LNCaP clone FGC (cell line): ENCODE measurements at regions not wholly inside any gene's neighbourhood (a gene's known extent, or its start where the extent isn't known, plus 50 kb on each side); places are given as distances from the start of the nearest gene placed in this dataset.

Experiments used
- DNase-seq: peaks from one replicate; pipeline ENCODE4 v3.0.0-alpha.2; 2011; ENCODE audit warnings: low read depth
- H3K4me3 ChIP-seq: 2 replicates; pipeline ENCODE4 v1.5.1; 2011; ENCODE audit warnings: mild to moderate bottlenecking, low read depth, low read length, control low read depth
- TF ChIP-seq, protein P1 (sequence below): IDR thresholded peaks from 2 replicates; pipeline ENCODE4 v1.5.1; 2012; ENCODE audit warnings: mild to moderate bottlenecking; ENCODE audit not compliant: control insufficient read depth, insufficient read depth; ENCODE audit errors: extremely low read depth

DNA sequence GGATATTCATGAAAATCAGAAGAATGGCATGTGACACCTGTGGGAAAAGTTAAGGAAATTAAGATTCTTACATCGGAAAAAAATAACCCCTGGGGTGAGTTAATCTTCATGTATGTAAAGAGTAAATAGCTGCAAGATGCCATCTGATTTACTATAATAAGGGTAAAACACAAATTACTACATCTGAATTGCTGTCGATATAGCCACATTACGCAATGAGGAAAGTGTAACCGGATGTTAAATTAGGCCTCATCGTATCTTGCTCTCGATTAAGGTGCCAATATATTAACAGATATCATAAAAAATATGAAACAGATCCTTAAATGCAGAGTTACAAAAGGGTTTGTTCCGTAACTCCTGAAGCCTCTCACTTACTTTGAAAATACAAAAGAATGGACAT, 87.4 kb upstream of the ID4 start:
- TF ChIP-seq, protein P1, sequence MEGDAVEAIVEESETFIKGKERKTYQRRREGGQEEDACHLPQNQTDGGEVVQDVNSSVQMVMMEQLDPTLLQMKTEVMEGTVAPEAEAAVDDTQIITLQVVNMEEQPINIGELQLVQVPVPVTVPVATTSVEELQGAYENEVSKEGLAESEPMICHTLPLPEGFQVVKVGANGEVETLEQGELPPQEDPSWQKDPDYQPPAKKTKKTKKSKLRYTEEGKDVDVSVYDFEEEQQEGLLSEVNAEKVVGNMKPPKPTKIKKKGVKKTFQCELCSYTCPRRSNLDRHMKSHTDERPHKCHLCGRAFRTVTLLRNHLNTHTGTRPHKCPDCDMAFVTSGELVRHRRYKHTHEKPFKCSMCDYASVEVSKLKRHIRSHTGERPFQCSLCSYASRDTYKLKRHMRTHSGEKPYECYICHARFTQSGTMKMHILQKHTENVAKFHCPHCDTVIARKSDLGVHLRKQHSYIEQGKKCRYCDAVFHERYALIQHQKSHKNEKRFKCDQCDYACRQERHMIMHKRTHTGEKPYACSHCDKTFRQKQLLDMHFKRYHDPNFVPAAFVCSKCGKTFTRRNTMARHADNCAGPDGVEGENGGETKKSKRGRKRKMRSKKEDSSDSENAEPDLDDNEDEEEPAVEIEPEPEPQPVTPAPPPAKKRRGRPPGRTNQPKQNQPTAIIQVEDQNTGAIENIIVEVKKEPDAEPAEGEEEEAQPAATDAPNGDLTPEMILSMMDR = no peak
- H3K4me3 ChIP-seq = no peak overlapping the region
- no peak for DNase-seq

DNA sequence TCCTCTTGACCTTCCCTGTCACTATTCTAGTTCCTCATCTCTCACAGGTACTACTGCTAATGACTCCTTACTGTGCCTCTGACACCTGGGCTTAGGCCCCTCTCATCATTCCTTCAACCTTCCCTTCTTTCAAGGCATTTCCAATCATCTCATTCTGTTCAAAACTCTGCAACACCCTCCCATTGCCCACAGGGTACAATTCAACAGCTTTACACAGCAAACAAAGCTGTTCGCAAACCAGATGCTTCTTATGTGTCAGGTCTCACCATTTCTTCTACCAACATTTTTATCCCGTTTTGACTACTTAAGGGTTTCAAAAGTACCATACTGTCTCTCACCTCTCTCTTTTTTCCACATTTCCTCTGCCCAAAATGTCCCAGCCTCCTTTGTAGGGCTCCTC, 84.4 kb upstream of the ID4 start:
- no peak overlapping the region for H3K4me3 ChIP-seq
- TF ChIP-seq, protein P1 = no peak
- no peak for DNase-seq

DNA sequence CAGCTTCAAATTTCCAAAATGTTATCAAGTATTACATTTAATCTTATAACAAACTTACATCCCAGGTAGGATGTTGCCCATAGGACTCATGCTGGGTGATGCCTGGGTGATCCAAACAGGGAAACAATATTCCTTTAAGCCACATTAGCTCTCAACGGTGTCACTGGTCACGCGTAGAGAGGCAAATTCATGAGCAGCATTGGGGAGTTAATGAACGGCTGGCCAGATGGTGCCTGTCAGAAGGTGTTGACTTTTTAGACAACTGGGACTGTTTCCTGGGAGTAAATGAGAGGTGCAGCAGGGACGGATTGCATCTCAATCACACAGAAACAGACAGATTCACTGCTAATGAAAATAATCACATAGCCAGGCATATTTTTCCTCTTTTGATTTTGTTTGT, 83.3 kb upstream of the ID4 start:
- TF ChIP-seq, protein P1 = no peak
- H3K4me3 ChIP-seq = no peak overlapping the region
- DNase-seq = no peak

DNA sequence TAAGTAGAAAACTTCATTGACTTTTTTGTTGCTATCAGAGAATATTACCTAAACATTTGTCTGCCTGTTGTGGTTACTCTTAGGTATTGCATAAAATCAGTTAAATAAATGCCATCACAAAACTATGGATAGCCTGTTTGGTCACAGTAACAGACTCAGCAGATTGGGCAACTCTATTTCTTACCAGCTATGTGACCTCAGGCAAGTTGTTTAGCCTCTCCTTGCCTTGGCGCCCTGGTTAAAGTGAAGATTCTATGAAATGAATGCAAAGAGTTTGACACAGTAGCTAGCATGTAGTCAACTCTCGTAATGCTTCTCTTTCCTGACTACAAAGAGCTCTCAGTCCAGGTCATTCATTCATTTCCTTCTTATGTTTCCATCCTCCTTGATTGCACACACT, 82.5 kb upstream of the ID4 start:
- no peak for DNase-seq
- TF ChIP-seq, protein P1 = no peak
- no peak overlapping the region for H3K4me3 ChIP-seq

DNA sequence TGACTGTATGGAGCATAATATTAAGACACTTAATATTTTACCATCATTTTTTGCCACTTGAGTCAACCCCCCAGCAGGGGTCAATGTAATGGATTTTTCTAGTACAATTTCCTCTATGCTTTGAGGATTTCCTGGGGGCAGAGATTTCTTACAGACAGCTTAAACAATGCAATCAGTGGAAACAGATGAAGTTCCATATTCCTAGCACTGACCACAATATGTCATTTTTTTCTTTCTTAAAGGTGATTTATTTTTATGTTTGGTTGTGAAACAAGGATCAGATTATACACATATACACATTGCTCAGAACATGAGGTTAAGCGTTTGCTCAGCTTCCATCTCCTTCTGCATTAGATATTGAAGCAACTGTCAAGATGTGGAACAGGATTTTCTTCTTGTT, 82.0 kb upstream of the ID4 start:
- H3K4me3 ChIP-seq = no peak overlapping the region
- TF ChIP-seq, protein P1 = no peak
- no peak for DNase-seq

DNA sequence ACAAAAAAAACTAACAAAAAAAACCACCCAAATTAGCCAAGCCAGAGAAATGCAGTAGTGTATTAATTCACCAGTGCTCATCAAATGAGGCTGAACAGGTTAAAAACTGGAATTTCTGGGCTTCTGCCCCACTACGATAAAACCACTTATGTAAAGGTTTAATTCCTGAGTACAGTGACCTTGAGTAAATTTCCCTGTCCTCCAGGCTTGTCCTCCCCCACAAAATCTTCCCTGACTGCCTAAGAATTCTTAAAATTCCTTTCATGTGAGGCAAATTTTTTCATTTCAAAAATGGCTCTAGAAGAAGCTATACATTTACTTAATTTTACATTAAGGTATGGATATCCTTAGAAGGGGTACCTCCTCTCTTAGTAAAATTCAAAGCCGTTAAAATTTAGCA, 80.1 kb upstream of the ID4 start:
- TF ChIP-seq, protein P1 = no peak
- no peak for DNase-seq
- no peak overlapping the region for H3K4me3 ChIP-seq

DNA sequence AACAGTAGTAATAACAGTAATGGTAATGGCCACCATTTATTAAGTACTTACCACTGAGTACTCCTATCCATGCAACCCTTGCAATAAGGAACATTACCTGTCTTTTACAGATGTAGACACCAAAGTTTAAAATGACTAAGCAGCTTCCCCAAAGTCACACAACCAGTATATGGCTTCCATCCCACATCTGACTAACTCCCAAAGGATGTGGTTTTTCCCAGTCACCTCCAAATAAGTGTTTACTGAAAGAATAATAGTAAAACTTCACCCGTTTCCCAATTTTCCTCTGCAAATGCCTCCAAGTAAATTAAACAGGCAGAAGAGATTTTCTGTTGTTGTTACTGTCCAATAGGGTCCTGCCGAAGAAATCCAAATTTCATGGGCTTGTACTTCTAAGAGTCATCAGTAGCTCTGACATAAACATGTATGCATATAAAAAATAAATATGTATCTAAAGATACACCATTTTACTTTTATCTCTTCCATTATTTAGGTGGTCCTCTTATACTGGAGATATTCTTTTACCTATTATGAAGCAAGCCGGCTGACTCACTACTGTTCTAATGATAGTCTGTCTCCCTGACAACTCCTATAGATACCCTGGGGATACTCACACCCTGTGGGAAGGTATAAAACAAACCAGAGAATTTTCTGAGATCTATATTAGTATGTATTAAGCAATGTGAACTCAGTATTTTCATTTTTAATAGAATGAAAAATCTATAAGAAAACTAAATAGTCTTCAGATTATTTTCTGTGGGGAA, 77.9 kb upstream of the ID4 start:
- TF ChIP-seq, protein P1 = no peak
- no peak overlapping the region for H3K4me3 ChIP-seq

More for the DNA sequence above, 77.9 kb upstream of the ID4 start:
- no peak for DNase-seq
